Dermis microvascular lymphatic vessel endothelial cell (primary cell): ENCODE measurements at regions not wholly inside any gene's neighbourhood (a gene's known extent, or its start where the extent isn't known, plus 50 kb on each side); places are given as distances from the start of the nearest gene placed in this dataset.

ENCODE experiments used
- DNase-seq, 2 donors: peaks; one replicate each; pipeline versions ENCODE4 v3.0.0 to v3.0.0-alpha.2; 2010; ENCODE audit warnings: low read depth in 2 of 2

DNA sequence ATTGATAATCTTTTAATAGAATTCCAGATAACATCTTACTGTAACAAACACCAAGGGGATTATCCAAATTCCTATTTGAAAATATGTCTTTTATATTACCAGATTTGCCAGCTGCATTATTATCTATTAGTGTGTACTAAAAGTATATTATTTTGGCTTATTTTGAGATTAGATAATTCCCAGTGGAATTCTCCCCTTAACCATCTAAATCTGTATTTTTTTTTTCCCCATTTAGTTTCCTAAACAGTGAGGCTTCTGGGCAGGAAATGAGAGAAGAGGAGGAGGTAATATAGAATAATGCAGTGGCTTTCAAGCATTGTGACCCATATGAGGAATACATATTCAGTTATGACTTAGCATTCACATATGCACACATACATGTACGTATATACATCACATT lies 53.5 kb upstream of the ABL1 start:
- no peak for DNase-seq

DNA sequence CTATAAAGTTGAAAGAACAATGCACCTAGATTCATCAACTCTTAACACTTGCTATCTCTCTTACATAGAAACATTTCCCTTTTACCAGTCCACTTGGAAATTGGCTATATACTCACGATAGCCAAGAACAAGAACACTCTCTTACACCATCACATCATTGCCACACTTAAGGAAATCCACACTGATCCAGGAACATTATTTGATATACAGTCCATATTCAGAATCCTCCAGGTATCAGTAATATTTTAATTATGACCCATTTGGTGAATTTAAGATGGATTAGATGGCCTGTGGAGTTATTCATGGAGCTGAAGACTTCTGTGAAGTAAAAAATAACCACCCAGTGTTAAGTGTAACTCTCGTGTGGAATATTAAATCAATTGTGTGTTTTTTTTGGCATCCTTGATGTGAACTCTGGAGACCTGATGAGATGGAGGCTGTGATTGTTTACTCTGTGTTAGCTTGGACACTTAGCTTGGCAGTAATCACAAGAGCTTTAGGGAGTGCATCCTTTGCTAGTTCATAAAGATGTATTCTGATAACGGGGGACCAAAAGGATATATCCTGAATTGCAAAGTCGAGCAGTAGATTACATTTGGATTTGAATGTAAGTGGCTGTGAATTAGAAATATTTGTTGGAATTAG lies 52.0 kb upstream of the ABL1 start:
- DNase-seq = no peak

- no peak for DNase-seq
These were observed 50.0 kb upstream of the ABL1 start for GRCh38 chr9:130785053-130785452.
